22Rv1 (cell line): ENCODE measurements at regions not wholly inside any gene's neighbourhood (a gene's known extent, or its start where the extent isn't known, plus 50 kb on each side); places are given as distances from the start of the nearest gene placed in this dataset.

Experiments
- ZFX ChIP-seq: fragments of 450-650 bp; IDR thresholded peaks from 2 replicates; pipeline ENCODE4 v1.6.1; 2017; ENCODE audit warnings: antibody characterized with exemption, borderline replicate concordance
- TF ChIP-seq, protein P1 (sequence below): fragments of 450-650 bp; IDR thresholded peaks from 2 replicates; pipeline ENCODE4 v1.5.1; 2017; ENCODE audit warnings: mild to moderate bottlenecking

GRCh38 chr17:70332356-70333210, 163.3 kb downstream of the KCNJ2 start:
- TF ChIP-seq, protein P1, sequence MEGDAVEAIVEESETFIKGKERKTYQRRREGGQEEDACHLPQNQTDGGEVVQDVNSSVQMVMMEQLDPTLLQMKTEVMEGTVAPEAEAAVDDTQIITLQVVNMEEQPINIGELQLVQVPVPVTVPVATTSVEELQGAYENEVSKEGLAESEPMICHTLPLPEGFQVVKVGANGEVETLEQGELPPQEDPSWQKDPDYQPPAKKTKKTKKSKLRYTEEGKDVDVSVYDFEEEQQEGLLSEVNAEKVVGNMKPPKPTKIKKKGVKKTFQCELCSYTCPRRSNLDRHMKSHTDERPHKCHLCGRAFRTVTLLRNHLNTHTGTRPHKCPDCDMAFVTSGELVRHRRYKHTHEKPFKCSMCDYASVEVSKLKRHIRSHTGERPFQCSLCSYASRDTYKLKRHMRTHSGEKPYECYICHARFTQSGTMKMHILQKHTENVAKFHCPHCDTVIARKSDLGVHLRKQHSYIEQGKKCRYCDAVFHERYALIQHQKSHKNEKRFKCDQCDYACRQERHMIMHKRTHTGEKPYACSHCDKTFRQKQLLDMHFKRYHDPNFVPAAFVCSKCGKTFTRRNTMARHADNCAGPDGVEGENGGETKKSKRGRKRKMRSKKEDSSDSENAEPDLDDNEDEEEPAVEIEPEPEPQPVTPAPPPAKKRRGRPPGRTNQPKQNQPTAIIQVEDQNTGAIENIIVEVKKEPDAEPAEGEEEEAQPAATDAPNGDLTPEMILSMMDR, result no peak
- no peak for TF ChIP-seq ZFX
